GM21723 (cell line): ENCODE measurements at regions not wholly inside any gene's neighbourhood (a gene's known extent, or its start where the extent isn't known, plus 50 kb on each side); places are given as distances from the start of the nearest gene placed in this dataset.

Experiments used
- ATAC-seq: cut with Tn5 transposase; IDR thresholded peaks from one replicate; pipeline ENCODE4 v1.9.1; 2021; ENCODE audit warnings: mild to moderate bottlenecking, moderate library complexity; ENCODE audit not compliant: unreplicated experiment

- ATAC-seq: no peak
Measured at GRCh38 chr12:91863702-91864101, 281.9 kb downstream of the BTG1 start.

DNA sequence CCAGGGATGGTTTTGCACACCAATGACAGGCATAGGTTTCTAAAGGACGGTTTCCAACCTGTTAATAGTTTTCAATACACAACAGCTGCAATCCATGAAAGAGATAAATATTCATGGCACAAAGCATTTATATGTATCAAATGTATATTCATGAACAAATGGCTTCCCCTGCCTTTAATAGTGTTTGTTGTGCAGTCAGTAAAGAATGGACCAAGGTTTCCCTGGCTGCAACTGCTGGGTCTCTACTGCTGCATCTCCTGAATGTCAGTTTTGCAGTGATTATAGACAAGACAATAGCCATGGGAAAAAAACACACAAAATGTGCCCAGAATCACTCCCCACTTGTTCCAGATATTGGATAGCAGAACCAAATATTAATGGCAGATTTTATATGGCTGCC, 284.1 kb downstream of the BTG1 start:
- no peak for ATAC-seq

- no peak for ATAC-seq
Measured at GRCh38 chr12:91859347-91859746, 286.3 kb downstream of the BTG1 start.

- ATAC-seq: no peak
Measured at GRCh38 chr12:91857813-91858542, 287.7 kb downstream of the BTG1 start.

GRCh38 chr12:91854725-91855124, 290.9 kb downstream of the BTG1 start:
- ATAC-seq: no peak

- no peak for ATAC-seq
Measured at GRCh38 chr12:91853350-91854127, 292.1 kb downstream of the BTG1 start.

DNA sequence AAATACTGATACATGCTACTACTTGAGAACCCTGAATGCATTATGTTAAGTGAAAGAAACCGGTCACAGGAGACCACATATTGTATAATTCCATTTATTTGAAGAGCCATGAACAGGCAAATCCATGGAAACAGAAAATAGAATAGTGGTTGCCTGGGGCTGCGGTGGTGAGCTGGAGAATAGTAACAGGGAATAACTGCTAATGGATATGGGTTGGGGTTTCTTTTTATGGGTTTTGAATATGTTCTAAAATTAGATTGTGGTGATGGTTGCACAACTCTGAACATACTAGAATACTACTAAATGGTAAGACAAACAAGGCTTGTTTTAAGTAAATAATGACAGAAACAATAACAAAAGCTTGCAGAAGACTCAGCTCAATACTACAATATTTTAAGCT, 293.0 kb downstream of the BTG1 start:
- no peak for ATAC-seq

DNA sequence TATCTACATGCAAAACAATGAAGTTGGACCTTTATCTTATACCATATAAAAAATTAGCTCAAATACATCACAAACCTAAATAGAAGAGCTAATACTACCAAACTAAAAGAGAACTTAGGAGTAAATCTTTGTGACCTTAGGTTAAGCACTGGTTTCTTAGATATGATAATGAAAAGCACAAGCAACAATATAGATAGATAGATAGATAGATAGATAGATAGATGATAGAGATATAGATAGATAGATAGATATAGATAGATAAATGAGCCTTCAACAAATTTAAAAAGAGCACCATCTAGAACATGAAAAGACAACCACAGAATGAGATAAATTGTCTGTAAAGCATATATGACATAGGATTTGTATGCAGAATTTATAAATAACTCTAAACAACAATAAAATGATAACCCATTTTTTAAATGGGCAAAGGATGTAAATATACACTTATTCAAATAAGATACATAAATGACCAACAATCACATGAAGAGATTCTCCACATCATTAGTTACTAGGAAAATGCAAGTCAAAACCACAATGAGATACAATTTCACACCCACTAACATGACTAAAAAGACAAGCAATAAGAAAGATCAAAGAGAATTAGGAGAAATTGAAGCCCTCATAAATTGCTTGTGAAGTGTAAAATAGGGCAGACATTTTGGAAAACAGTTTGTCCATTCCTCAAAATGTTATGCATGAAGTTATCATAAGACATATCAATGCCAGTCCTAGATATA, 293.7 kb downstream of the BTG1 start:
- ATAC-seq: no peak

- ATAC-seq: no peak
Measured at GRCh38 chr12:91846466-91847055, 299.1 kb downstream of the BTG1 start.

GRCh38 chr12:91845365-91845764, 300.3 kb downstream of the BTG1 start:
- ATAC-seq: no peak

DNA sequence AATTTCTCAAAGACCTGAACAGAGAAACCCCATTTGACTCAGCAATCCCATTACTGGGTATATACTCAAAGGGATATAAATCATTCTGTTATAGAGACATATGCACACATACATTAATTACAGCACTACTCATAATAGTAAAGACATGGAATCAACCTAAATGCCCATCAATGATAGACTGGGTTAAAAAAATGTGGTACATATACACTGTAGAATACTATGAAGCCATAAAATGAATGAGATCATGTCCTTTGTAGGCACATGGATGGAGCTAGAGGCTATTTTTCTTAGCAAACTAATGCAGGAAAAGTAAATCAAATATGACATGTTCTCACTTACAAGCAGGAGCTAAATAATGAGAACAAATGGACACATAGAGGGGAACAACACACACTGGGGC, 303.8 kb downstream of the BTG1 start:
- no peak for ATAC-seq

- no peak for ATAC-seq
Measured at GRCh38 chr12:91836696-91837095, 308.9 kb downstream of the BTG1 start.

GRCh38 chr12:91836264-91836663, 309.4 kb downstream of the BTG1 start:
- no peak for ATAC-seq

DNA sequence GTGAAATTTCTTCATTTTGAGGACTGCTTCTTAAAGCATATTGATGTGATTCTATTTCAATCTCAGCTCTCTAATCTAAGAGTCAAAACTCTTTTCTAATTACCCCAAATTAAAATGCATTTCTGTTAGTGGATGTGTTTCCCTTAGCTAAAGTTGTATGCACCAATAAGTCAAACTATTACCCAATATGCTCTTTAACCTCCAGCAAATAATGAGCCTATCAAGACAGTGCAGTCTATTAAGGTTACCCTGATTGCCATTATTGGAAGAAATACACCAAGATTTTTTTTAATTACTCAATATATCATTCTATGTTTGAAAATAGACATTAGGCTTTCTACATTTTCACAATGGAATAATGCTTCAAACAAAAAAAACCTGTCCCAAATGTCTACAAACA, 310.0 kb downstream of the BTG1 start:
- no peak for ATAC-seq

- ATAC-seq: no peak
Measured at GRCh38 chr12:91833780-91834359, 311.8 kb downstream of the BTG1 start.

GRCh38 chr12:91825999-91826398, 319.6 kb downstream of the BTG1 start:
- no peak for ATAC-seq

DNA sequence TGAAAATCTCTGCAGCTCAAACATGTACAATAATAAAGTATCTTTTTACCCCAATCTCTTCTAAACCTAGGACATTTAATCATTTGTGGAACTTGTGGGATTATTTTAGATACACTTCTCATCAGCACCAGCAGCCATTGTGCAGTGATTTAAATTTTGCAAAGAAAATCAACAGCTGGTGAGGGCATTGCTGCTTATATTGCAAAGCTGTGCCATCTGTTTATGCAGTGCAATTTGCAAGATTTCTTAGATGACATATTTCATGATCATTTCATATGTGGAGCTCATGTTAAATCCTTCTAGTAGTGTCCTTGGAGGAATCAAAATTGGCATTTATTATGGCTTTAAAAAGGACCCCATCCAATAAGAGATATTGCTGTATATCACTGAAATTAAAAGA, 320.7 kb downstream of the BTG1 start:
- ATAC-seq: no peak

DNA sequence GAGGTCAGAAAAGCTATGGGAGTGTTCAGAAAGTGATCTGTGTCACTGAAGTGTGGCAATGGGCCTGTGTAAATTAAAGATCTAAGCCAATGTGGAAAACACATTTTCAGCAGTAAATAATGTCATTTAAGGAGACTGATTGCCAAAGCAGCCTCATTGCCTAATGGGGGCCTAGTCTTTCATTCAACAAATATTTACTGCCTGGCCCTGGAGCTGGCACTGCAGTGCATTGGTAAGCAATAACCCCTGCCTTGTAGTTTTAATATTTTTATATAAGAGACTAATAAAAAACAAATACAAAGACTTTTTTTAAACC, 326.6 kb downstream of the BTG1 start:
- ATAC-seq: no peak

DNA sequence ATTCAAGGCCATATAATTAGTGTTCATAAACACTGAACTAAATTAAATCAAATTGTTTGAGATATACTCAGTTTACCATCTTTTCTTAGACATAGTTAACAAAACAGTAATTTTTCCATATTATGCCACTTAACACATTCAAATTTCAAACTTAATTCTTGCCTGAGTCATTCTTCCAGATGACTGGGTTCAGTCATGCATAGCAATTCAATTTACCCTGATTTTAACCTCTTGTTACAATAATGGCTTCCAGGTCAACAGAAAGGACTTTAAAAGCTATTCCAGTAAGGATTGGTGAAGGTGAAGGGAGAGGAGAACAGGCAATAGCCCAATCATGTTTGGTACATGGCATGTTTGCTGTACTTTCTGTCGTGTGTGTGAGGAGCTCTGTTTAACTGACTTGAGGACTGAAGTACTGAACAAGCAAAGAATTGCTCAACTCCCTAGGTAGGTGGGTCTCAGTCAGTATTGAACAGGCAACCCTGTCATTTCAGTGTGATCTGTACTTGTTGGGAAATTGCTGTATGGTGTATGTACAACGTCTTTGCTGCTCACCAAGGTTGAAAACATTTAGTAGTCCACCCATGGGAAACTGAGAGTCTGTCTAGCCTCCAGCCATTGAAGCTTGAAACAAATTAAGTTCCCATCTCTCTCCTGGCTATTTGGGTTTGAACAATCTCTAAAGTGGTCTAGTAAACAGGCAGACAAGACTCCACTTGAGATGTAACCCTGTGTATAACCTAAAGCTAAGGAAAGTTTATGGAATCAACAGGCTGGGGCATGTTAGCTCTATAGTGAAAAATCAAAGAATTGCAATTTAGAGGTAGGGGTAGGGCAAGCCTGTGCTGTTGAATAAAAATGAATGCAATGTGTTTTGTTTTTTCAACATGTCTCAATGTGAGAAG, 327.2 kb downstream of the BTG1 start:
- ATAC-seq: no peak

DNA sequence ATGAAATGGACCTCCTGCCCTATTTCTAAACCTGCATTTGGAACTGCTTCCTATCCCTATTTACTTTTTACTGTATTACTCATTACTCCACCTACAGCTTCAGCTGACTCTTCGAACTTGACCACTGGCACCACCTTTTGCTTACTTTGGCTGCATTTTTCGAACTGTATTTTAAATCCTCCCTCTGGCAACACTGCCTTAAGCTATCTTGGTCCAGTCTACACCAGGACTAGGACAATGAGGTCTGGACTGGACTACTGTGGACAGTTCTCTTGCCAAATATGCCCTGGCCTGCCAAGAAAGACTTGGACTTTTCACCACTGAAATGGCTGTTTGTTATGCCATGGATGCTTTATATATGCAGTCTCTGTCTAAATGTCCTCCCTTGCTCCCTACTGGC, 328.1 kb downstream of the BTG1 start:
- no peak for ATAC-seq
